PFSK-1 (cell line): ENCODE measurements at regions not wholly inside any gene's neighbourhood (a gene's known extent, or its start where the extent isn't known, plus 50 kb on each side); places are given as distances from the start of the nearest gene placed in this dataset.

Source experiments
- FOXP2 ChIP-seq: optimal IDR thresholded peaks from 2 replicates; pipeline ENCODE3; 2011; ENCODE audit warnings: borderline replicate concordance, control low read depth, inconsistent platforms; ENCODE audit not compliant: insufficient read depth; ENCODE audit errors: extremely low read length, extremely low read depth
- POLR2AphosphoS5 ChIP-seq: IDR thresholded peaks from 2 replicates; pipeline ENCODE4 v1.6.1; 2012; ENCODE audit warnings: low read depth, mild to moderate bottlenecking, control low read depth, low read length, moderate library complexity
- SIN3A ChIP-seq: IDR thresholded peaks from 2 replicates; pipeline ENCODE4 v1.6.1; 2012; ENCODE audit warnings: mild to moderate bottlenecking, low read length, moderate library complexity, borderline replicate concordance; ENCODE audit not compliant: insufficient read depth
- TAF1 ChIP-seq: IDR thresholded peaks from 2 replicates; pipeline ENCODE4 v1.6.1; 2012; ENCODE audit warnings: low read length, control low read depth, borderline replicate concordance; ENCODE audit not compliant: insufficient read depth
- TF ChIP-seq, protein P1 (sequence below), 2 experiments: IDR thresholded peaks; 2 replicates each; pipeline versions ENCODE4 v1.6.1 to v1.8.0; 2011 to 2012; ENCODE audit warnings: low read depth in 2 of 2, low read length in 2 of 2, control low read depth in 1 of 2, inconsistent platforms in 1 of 2, mild to moderate bottlenecking in 1 of 2, moderate library complexity in 1 of 2; ENCODE audit not compliant: insufficient read depth in 1 of 2

DNA sequence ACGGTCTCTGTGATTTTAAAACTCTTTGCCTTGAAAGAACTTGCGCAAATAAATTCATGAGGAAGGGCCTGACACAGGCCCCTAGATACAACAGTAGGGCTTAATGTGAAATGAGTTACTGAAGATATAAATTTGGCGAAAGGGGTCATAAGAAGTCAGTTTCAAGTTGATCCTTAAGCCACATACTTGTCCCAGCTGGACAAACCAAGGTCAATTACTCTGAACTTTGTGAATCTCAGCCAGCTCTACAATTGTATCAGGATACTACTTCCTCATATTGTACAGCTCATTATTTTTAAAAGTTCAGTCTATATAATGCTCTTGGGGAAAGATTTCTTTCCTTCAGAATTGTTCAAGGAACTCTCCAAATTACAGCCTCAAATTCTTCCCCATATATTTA lies 432.8 kb downstream of the METTL4 start:
- TF ChIP-seq, protein P1, sequence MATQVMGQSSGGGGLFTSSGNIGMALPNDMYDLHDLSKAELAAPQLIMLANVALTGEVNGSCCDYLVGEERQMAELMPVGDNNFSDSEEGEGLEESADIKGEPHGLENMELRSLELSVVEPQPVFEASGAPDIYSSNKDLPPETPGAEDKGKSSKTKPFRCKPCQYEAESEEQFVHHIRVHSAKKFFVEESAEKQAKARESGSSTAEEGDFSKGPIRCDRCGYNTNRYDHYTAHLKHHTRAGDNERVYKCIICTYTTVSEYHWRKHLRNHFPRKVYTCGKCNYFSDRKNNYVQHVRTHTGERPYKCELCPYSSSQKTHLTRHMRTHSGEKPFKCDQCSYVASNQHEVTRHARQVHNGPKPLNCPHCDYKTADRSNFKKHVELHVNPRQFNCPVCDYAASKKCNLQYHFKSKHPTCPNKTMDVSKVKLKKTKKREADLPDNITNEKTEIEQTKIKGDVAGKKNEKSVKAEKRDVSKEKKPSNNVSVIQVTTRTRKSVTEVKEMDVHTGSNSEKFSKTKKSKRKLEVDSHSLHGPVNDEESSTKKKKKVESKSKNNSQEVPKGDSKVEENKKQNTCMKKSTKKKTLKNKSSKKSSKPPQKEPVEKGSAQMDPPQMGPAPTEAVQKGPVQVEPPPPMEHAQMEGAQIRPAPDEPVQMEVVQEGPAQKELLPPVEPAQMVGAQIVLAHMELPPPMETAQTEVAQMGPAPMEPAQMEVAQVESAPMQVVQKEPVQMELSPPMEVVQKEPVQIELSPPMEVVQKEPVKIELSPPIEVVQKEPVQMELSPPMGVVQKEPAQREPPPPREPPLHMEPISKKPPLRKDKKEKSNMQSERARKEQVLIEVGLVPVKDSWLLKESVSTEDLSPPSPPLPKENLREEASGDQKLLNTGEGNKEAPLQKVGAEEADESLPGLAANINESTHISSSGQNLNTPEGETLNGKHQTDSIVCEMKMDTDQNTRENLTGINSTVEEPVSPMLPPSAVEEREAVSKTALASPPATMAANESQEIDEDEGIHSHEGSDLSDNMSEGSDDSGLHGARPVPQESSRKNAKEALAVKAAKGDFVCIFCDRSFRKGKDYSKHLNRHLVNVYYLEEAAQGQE (IDR thresholded peaks at IDR 0.05; ENCODE audit: insufficient read depth in 1 of 2, low read depth in 2 of 2, low read length in 2 of 2): no peak
- TF ChIP-seq POLR2AphosphoS5 (no peak), SIN3A (no peak), TAF1 (no peak), FOXP2 (no peak)

DNA sequence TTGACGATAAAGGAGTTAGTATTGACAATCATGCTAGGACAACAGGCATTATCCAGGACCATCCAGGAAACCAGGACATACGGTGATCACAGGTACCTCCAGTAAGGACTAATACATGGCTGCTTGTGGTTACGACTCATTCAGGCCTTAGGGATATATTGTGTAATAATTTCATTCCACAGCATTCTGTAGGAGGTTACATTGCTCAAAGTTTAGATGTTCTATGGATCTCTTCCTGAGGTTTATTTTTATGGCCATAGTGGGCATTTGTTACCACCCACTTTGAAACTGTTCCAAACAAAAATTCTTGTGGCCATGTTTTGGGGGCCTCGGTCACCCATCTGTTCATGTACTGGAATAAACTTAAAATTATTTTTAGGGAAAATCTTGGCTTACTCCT lies 431.6 kb downstream of the METTL4 start:
- TF ChIP-seq POLR2AphosphoS5 (no peak), TAF1 (no peak), FOXP2 (no peak), SIN3A (no peak)
- TF ChIP-seq, protein P1 (IDR thresholded peaks at IDR 0.05; ENCODE audit: insufficient read depth in 1 of 2, low read depth in 2 of 2, low read length in 2 of 2): no peak

DNA sequence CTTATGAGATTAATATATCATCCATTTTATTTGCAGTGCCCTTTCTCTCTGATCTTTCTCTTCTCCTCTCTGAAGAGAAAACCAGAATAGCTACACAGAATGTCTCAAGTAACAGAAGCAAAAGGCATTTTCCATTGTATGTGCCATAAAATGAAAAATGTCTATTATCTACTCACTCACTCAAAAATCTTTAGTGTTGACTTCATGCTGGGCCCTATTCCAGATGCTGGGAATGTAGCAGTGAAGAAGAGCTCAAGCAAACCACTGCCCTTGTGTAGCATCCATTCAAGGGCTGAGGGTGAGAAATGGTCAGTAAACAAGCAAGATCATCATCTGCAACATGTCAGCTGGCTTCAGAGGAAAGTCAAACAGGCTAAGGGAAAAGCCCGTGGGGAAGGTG lies 427.7 kb downstream of the METTL4 start:
- TF ChIP-seq, protein P1 (IDR thresholded peaks at IDR 0.05; ENCODE audit: insufficient read depth in 1 of 2, low read depth in 2 of 2, low read length in 2 of 2): no peak
- TF ChIP-seq SIN3A: no peak
- TF ChIP-seq POLR2AphosphoS5: no peak
- TF ChIP-seq TAF1: no peak
- no peak for TF ChIP-seq FOXP2

DNA sequence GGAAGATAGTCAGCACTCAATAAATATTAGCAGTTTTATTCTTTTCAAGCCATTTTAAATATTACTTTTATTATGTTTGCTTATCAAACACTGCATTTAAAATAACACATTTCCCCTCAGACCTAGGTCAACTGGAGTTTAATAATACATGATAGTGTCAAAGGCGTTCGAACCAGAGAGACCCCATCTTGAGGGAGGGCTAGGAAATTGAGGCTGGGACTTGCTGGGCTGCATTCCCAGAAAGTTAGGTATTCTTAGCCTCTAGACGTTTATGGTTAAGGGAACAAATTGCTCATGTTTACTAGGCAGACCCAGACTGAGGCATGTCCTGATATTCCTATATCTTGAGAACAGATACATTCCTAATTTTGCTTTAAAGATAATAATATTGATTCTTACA lies 426.5 kb downstream of the METTL4 start:
- TF ChIP-seq FOXP2: no peak
- TF ChIP-seq, protein P1 (IDR thresholded peaks at IDR 0.05; ENCODE audit: insufficient read depth in 1 of 2, low read depth in 2 of 2, low read length in 2 of 2): no peak
- TF ChIP-seq SIN3A: no peak
- TF ChIP-seq TAF1: no peak
- no peak for TF ChIP-seq POLR2AphosphoS5

DNA sequence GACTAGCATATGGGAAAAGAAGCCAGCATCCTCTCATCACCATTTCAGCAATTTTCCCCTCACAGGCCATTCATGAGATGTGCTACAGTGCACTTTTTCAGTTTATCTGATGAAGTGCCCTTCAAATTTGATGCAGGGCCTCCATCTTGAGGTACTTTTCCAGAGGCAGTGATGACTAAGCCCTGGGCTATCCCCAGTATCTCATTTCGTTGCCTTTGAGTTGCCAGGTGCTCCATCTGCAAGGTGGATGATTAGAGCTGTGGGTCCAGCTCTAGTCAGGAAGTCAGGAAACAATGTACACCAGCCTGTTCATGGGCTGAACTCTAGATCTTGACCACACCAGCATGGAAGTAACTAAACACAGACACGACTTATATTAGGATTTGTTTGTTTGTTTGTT lies 425.2 kb downstream of the METTL4 start:
- TF ChIP-seq POLR2AphosphoS5 (no peak), SIN3A (no peak), FOXP2 (no peak), TAF1 (no peak)
- TF ChIP-seq, protein P1 (IDR thresholded peaks at IDR 0.05; ENCODE audit: insufficient read depth in 1 of 2, low read depth in 2 of 2, low read length in 2 of 2): no peak
